ENCODE measurements at regions not wholly inside any gene's neighbourhood (a gene's known extent, or its start where the extent isn't known, plus 50 kb on each side); places are given as distances from the start of the nearest gene placed in this dataset.

GRCh38 chr1:204806943-204807687 is 63.5 kb upstream of the NFASC start (continued):
- peak in 1 of 2 experiments; percentile 9 for TF ChIP-seq E2F6 (IDR thresholded peaks at IDR 0.05; ENCODE audit: borderline replicate concordance in 1 of 2, extremely low read depth in 1 of 2, insufficient read depth in 1 of 2, insufficient read length in 1 of 2, low read depth in 1 of 2, low read length in 1 of 2, poor library complexity in 1 of 2, severe bottlenecking in 1 of 2)
- peak; percentile 52; the same call in 1 of the 2 replicates for TF ChIP-seq SMAD4 (CRISPR knock-in tag; conservative IDR thresholded peaks at IDR 0.05)
- TF ChIP-seq ZNF318 (IDR thresholded peaks at IDR 0.05; ENCODE audit: borderline replicate concordance in 1 of 2, low read depth in 1 of 2) = no peak
- TF ChIP-seq ZNF197 (CRISPR knock-in tag; IDR thresholded peaks at IDR 0.05; ENCODE audit: low read depth) = no peak
- TF ChIP-seq ZNF695 (CRISPR knock-in tag; IDR thresholded peaks at IDR 0.05) = no peak
- TF ChIP-seq ARID3A (IDR thresholded peaks at IDR 0.05; ENCODE audit: borderline replicate concordance, low read depth, low read length) = no peak
- peak; percentile 73; the same call in 1 of the 2 replicates for TF ChIP-seq ZBTB9 (CRISPR knock-in tag; IDR thresholded peaks at IDR 0.05)
- TF ChIP-seq E2F4 (CRISPR knock-in tag; IDR thresholded peaks at IDR 0.05; ENCODE audit: low read depth) = no peak
- TF ChIP-seq GABPA (tag; conservative IDR thresholded peaks at IDR 0.05; ENCODE audit: low read depth) = no peak
- TF ChIP-seq FOXM1 (IDR thresholded peaks at IDR 0.05; ENCODE audit: low read depth) = peak; percentile 38
- no peak for TF ChIP-seq FOXM1 (CRISPR knock-in tag; IDR thresholded peaks at IDR 0.05; ENCODE audit: low read depth)
